Panc1 (cell line): ENCODE measurements at regions not wholly inside any gene's neighbourhood (a gene's known extent, or its start where the extent isn't known, plus 50 kb on each side); places are given as distances from the start of the nearest gene placed in this dataset.

ENCODE experiments used
- ATAC-seq: fragments of 200-7000 bp; cut with Tn5 transposase; 2 replicates; pipeline ENCODE4 v1.9.1; 2020; ENCODE audit warnings: mild to moderate bottlenecking, moderate library complexity
- BruUV-seq: library from RNA; stranded (reverse); fragments of 400-500 nt; replicated peaks from 2 replicates; lab custom pipeline; 2021; lab: Mats Ljungman, UMichigan
- CTCF ChIA-PET: fragments of 300-600 bp; sonication (Branson Sonifier 250); formaldehyde crosslinking; loops from one replicate; lab custom pipeline; 2022; ENCODE audit warnings: antibody characterized with exemption; lab: Charles Lee
- POLR2A ChIA-PET: fragments of 300-600 bp; sonication (Branson Sonifier 250); formaldehyde crosslinking; loops from one replicate; lab custom pipeline; 2022; ENCODE audit warnings: antibody characterized with exemption; lab: Charles Lee
- DNase-seq: peaks from one replicate; pipeline ENCODE4 v3.0.0-alpha.2; 2010; ENCODE audit warnings: low read depth, low spot score
- H3K27ac ChIP-seq: 2 replicates; pipeline ENCODE4 v1.5.1; 2011; ENCODE audit warnings: mild to moderate bottlenecking, low read length, inconsistent platforms
- H3K27me3 ChIP-seq: fragments of 200-500 bp; sonication (Bioruptor generic); 2 replicates; pipeline ENCODE4 v1.6.0; 2014; ENCODE audit warnings: low read length, inconsistent platforms; ENCODE audit not compliant: control insufficient read depth, insufficient read depth
- H3K36me3 ChIP-seq: fragments of 200-500 bp; sonication (Bioruptor generic); 2 replicates; pipeline ENCODE4 v1.5.1; 2014; ENCODE audit warnings: inconsistent platforms, mild to moderate bottlenecking, low read length, moderate library complexity; ENCODE audit not compliant: control insufficient read depth, insufficient read depth
- H3K4me1 ChIP-seq: 2 replicates; pipeline ENCODE4 v1.5.1; 2011; ENCODE audit warnings: inconsistent platforms, mild to moderate bottlenecking, low read length, moderate library complexity; ENCODE audit not compliant: control insufficient read depth, insufficient read depth
- H3K4me3 ChIP-seq, 2 experiments: 2 replicates each; pipeline ENCODE4 v1.5.1; 2011 to 2012; ENCODE audit warnings: low read depth in 2 of 2, low read length in 2 of 2, mild to moderate bottlenecking in 2 of 2, inconsistent platforms in 1 of 2, moderate library complexity in 1 of 2
- H3K9me3 ChIP-seq: fragments of 200-500 bp; sonication (Bioruptor generic); 2 replicates; pipeline ENCODE4 v1.5.1; 2014; ENCODE audit warnings: low read depth, mild to moderate bottlenecking, inconsistent platforms, low read length, moderate library complexity; ENCODE audit not compliant: control insufficient read depth, insufficient read depth
- POLR2AphosphoS5 ChIP-seq: IDR thresholded peaks from 2 replicates; pipeline ENCODE4 v1.6.1; 2012; ENCODE audit warnings: mild to moderate bottlenecking, low read depth, low read length, moderate library complexity
- REST ChIP-seq, 2 experiments: IDR thresholded peaks; 2 replicates each; pipeline ENCODE4 v1.6.1; 2011 to 2012; ENCODE audit warnings: low read depth in 2 of 2, control low read depth in 1 of 2, low read length in 1 of 2, mild to moderate bottlenecking in 1 of 2, moderate library complexity in 1 of 2; ENCODE audit not compliant: insufficient read depth in 1 of 2
- SIN3A ChIP-seq: IDR thresholded peaks from 2 replicates; pipeline ENCODE4 v1.6.1; 2012; ENCODE audit warnings: low read depth, mild to moderate bottlenecking, low read length, moderate library complexity, borderline replicate concordance; ENCODE audit not compliant: insufficient read depth
- TCF7L2 ChIP-seq: IDR thresholded peaks from 2 replicates; pipeline ENCODE4 v1.6.1; 2011; ENCODE audit warnings: mild to moderate bottlenecking, low read depth, low read length, inconsistent platforms
- in situ Hi-C: cut with HindIII; loops from 2 replicates; pipeline ENCODE4 v1.10.0; 2016; ENCODE audit warnings: low sequenced_read_pairs, low pct_unique_long_range_greater_than_20kb
- intact Hi-C: fragments of 100-400 bp; cut with micrococcal nuclease; formaldehyde crosslinking; loops from one replicate; pipeline ENCODE4 v1.10.0; 2022; ENCODE audit not compliant: unreplicated experiment
- TF ChIP-seq, protein P1 (sequence below): fragments of 450-650 bp; IDR thresholded peaks from 2 replicates; pipeline ENCODE4 v1.5.1; 2017; ENCODE audit warnings: mild to moderate bottlenecking

DNA sequence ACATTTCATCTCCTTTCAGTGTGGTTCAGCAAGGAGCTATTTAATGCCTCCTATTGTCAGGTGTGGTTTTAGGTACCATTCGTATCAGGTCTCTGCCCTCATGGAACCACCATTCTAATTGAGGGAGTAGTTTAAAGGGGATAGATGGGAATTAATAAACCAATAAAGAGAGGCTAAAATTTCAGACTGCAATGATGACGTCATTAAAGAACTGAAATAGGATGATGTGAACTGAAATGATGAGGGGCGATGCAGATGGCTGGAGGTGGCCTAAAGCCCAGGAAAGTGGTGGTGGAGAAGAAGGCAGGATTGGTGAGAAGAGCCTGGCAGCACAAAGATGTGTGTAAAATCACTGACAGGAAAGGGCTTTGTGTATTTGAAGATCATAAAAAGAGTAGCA lies 148.9 kb upstream of the RBFOX1 start:
- DNase-seq (no peak), ATAC-seq (no peak)
- no peaks in the 10 kb centered on the region for H3K4me1 ChIP-seq
- intact Hi-C loops (no loop called here), in situ Hi-C loops (no loop called here)
- H3K4me3 ChIP-seq: no peak overlapping the region
- BruUV-seq: no TSS peak
- POLR2A ChIA-PET: no interaction called here
- no peaks in the 10 kb centered on the region for H3K9me3 ChIP-seq
- H3K27ac ChIP-seq: no peak overlapping the region
- no peaks in the 10 kb centered on the region for H3K36me3 ChIP-seq
- no peaks in the 10 kb centered on the region for H3K27me3 ChIP-seq
- CTCF ChIA-PET: no interaction called here
- TF ChIP-seq REST (IDR thresholded peaks at IDR 0.05; ENCODE audit: insufficient read depth in 1 of 2, low read depth in 2 of 2, low read length in 1 of 2) (no peak), POLR2AphosphoS5 (no peak), SIN3A (no peak), TCF7L2 (no peak)
- TF ChIP-seq, protein P1, sequence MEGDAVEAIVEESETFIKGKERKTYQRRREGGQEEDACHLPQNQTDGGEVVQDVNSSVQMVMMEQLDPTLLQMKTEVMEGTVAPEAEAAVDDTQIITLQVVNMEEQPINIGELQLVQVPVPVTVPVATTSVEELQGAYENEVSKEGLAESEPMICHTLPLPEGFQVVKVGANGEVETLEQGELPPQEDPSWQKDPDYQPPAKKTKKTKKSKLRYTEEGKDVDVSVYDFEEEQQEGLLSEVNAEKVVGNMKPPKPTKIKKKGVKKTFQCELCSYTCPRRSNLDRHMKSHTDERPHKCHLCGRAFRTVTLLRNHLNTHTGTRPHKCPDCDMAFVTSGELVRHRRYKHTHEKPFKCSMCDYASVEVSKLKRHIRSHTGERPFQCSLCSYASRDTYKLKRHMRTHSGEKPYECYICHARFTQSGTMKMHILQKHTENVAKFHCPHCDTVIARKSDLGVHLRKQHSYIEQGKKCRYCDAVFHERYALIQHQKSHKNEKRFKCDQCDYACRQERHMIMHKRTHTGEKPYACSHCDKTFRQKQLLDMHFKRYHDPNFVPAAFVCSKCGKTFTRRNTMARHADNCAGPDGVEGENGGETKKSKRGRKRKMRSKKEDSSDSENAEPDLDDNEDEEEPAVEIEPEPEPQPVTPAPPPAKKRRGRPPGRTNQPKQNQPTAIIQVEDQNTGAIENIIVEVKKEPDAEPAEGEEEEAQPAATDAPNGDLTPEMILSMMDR: no peak

- BruUV-seq: no TSS peak
- no peaks in the 10 kb centered on the region for H3K36me3 ChIP-seq
- CTCF ChIA-PET: no interaction called here
- in situ Hi-C loops: no loop called here
- H3K27me3 ChIP-seq: no peaks in the 10 kb centered on the region
- no peak for DNase-seq
- intact Hi-C loops: no loop called here
- TF ChIP-seq POLR2AphosphoS5 (no peak), REST (IDR thresholded peaks at IDR 0.05; ENCODE audit: insufficient read depth in 1 of 2, low read depth in 2 of 2, low read length in 1 of 2) (peak; percentile 81 to 83)
- H3K4me3 ChIP-seq: no peak overlapping the region
- H3K9me3 ChIP-seq: no peaks in the 10 kb centered on the region
- H3K4me1 ChIP-seq: no peaks in the 10 kb centered on the region
- ATAC-seq: no peak
- POLR2A ChIA-PET: no interaction called here
- no peak overlapping the region for H3K27ac ChIP-seq
These were observed 150.0 kb upstream of the RBFOX1 start for GRCh38 chr16:7182510-7183109.
